ENCODE measurements at regions not wholly inside any gene's neighbourhood (a gene's known extent, or its start where the extent isn't known, plus 50 kb on each side); places are given as distances from the start of the nearest gene placed in this dataset.

DNA sequence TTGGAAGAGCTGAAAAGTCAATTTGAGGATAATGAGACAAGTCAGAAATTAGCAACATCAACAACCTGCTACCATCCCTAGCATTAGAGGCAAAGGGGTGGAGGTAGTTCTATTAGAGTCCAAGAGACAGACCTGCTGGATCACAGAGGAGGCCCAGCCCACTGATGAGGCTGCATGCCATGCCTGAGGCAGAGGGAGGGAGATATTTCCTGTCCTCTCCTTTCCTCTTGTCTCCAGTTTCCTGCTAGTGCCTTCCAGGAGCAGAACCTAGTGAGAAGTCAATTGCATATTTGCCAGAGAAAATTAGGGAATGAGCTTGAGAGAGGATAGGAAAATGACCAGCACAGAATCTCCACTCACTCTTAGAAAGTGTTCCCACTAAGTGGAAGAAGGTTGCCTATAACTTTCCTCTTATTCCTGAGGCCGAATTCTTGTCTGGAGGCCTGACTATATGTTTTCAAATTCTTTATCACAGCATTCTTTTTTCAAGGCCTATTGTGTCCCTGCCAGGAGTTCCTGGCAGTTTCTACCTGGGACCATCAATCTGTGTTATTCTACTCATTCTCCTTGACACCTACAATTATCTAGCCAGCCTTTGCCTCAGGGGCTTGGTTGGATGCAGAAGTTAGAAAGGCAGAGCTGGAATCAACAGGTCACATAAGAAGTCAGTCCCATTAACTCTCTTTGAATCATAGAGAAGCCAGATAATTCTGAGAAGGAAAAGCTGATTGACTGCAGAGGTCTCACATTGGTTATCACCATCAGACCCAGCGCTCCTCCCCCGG lies 121.9 kb downstream of the EMP1 start:
- DNase-seq (ENCODE audit: low read depth) = no peak
- H3K4me3 ChIP-seq (ENCODE audit: low read depth, low read length) = no peak overlapping the region
- no peak for TF ChIP-seq CTCF (conservative IDR thresholded peaks at IDR 0.05; ENCODE audit: low read depth, low read length)

GRCh38 chr12:13316587-13317246 lies 120.2 kb downstream of the EMP1 start:
- TF ChIP-seq CTCF (conservative IDR thresholded peaks at IDR 0.05; ENCODE audit: low read depth, low read length) = no peak
- DNase-seq (ENCODE audit: low read depth) = no peak
- no peak overlapping the region for H3K4me3 ChIP-seq (ENCODE audit: low read depth, low read length)

- TF ChIP-seq CTCF (conservative IDR thresholded peaks at IDR 0.05; ENCODE audit: low read depth, low read length) = no peak
- DNase-seq (ENCODE audit: low read depth) = peak; percentile 27
Observed at GRCh38 chr12:13313886-13314285, 117.4 kb downstream of the EMP1 start.

DNA sequence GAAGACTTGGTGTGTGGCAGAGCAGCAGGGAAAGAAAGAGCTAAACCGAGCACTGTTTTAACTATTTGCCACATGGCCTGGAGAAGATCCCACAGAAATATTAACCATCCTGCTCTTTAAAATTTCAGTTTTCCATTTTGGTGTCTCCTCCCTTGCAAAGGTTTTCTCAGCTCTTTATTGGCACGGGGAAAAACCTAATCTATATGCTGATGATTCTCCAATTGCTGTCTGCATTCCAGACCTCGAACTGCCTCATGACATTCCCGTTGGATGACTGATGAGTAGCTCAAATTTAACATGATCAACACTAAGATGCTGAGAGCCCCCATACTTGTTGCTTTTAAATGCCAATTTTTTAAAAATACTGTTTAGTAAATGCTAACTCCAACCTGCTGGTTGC lies 115.0 kb downstream of the EMP1 start:
- no peak for DNase-seq (ENCODE audit: low read depth)
- no peak overlapping the region for H3K4me3 ChIP-seq (ENCODE audit: low read depth, low read length)
- TF ChIP-seq CTCF (conservative IDR thresholded peaks at IDR 0.05; ENCODE audit: low read depth, low read length) = no peak

More at GRCh38 chr12:13313886-13314285, 117.4 kb downstream of the EMP1 start:
- H3K4me3 ChIP-seq (ENCODE audit: low read depth, low read length) = no peak overlapping the region

DNA sequence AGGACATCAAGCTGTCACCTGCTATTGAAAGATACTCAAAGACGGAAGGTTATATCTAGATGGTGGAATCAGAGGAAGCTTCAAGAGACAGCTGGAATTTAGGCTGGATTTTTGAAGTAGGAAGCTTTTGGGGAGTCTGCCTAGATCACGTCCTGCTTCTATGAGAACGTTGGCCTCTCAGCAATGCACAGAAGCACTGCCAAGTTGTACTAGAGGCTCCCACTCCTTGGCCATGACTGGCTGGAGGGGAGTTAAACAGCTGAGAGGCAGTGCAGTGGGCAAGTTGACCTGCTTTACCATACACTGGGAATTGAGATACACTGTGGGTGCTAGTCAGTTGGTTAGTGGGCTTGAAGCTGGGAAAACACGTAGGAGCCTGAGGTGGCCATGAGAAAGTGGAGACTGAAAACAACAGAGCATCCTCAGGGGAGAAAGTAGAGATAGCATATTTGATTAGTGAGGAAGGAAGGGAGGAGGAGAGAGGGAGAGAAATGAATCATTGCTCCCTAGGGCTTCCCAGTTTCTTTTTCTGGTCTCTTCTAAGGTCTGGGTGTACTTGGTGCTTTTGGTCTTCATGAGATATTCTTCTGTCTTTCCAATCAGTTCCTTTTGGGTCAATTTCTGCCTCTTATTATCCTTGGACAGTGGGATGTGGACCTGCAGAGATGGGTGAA lies 110.8 kb downstream of the EMP1 start:
- TF ChIP-seq CTCF (conservative IDR thresholded peaks at IDR 0.05; ENCODE audit: low read depth, low read length) = no peak
- DNase-seq (ENCODE audit: low read depth) = no peak
- no peak overlapping the region for H3K4me3 ChIP-seq (ENCODE audit: low read depth, low read length)

GRCh38 chr12:13304924-13305323 lies 108.4 kb downstream of the EMP1 start:
- no peak for TF ChIP-seq CTCF (conservative IDR thresholded peaks at IDR 0.05; ENCODE audit: low read depth, low read length)
- DNase-seq (ENCODE audit: low read depth) = peak; percentile 52

More at GRCh38 chr12:13304924-13305323, 108.4 kb downstream of the EMP1 start:
- H3K4me3 ChIP-seq (ENCODE audit: low read depth, low read length) = no peak overlapping the region

All from epithelial cell of proximal tubule (primary cell).